HG03457 (cell line): ENCODE measurements at regions not wholly inside any gene's neighbourhood (a gene's known extent, or its start where the extent isn't known, plus 50 kb on each side); places are given as distances from the start of the nearest gene placed in this dataset.

Source experiments
- ATAC-seq: cut with Tn5 transposase; IDR thresholded peaks from one replicate; pipeline ENCODE4 v1.9.1; 2021; ENCODE audit warnings: moderate number of reproducible peaks; ENCODE audit not compliant: unreplicated experiment

DNA sequence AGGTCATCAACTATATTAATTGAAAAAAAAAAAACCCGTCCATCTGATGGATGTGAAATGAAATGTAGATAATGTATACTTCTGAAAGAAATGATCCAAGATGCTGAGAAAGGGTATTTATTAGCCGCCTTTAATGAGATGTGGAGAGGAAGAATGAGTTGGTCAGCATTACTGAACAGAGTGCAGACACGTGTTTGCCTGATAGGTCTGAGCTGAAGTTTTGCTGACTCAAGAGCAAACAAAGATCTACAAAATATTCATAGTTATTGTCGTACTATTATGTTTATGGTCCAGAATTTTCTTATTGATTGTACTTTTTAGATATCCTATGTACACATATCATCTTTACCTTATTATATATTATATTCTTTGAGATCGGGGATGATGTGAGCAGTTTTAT lies 235.3 kb downstream of the RDH14 start:
- ATAC-seq, result no peak

DNA sequence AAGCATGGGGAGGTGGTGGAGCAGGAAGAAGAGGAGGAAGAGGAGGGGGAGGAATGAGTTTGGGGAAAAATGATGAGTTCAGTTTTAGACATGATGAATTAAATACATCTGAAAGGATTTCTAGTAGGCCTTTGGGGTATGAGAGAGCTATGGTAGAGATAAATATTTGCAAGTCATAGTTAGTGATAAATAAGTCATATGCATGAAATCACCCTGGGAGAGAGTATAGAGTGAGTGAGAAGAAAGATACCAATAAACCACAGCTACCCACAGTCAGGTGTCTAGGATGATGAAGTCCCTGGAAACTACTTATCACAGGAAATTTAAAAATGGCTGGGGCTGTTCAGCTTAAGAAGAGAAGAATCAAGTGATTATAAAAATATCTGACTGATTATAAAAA lies 240.5 kb downstream of the RDH14 start:
- no peak for ATAC-seq

DNA sequence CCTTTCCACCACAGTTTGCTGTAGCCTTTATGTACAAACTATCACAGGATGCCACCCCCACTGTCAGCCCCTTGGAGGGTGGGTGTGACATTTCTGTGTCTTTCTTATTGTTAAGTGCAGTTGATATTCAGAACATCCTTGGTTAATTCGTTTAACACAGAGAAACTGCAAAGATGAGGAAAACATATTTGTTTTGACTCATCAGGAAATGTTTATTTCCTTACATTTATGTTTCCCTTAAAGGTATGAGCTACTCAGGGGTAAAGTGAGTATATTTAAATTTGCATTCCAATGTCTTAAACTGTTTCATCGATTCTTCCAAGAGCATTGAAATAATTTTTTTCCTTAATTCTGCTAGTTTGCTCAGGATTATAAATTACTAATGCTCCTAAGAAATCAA lies 243.4 kb downstream of the RDH14 start:
- ATAC-seq, result no peak

DNA sequence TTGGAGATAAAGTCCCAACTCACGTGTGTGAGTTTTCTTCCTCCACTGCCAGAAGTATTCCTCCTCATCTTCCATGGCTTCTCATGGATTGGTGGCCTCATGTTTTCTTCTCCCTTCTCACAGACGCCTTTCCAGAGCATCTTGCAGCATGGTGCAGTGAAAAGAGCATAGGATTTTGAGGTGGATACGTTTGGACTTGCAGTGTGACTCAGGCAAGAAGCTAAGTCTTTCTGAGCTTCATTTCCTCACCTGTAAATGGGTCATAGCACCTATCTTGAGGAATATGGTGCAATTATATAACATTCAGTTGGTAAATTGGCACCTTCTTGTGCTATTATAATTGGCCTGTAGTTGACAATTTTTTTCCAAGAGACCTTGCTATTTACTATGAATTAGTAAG lies 247.6 kb downstream of the RDH14 start:
- ATAC-seq, result no peak

DNA sequence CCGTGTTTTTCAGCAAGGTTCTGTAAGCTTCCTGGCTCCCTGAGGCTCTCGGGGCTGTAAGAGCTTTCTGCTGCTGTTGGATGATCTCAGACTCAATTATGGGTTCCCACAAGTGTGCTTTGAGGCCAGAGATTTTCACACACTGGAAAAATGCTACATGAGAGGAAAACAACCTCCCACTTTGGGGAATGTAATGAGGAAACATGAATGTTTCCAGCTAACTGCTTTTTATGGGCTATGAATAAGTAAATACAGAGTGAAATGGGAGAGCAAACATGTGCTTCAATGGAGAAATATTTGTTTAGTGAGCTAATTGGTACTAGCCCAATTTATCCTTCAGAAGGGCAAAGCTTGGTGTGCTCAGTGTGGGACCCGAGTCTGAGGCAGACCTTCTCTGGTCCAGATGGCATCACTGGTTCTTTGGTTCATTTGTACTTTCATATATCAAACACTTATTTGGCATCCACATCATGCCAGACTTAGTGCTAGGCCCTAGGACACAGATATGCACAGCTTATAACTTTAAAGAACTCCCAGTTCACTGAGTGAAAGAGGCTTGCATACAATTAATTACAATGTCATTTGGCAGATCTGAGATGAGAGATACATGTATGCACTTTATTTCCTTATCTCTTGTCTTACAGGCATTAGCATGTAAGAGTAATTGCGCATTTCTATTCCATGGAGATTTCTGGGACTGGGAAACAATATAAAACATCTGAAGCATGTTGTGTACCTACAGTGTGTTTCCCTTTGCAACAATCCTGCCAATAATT lies 248.8 kb downstream of the RDH14 start:
- no peak for ATAC-seq

DNA sequence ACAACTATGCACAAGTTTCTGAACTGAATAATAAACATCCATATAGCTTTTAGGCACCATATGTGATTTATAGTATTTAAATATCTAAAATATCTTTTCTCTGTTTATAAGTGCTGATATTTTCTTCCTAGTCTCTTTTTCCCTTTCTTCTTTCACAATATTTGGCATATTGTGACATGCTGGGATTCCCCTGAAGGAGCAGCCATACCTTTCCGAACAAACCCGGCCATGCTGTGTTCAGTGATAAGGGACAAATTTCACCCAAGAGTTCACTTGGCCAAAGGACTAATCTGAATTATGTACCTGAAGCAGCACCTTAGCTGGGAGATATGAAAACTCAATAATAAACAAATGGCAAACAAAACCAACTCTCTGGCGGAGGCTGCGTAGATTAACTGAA lies 250.8 kb downstream of the RDH14 start:
- no peak for ATAC-seq

DNA sequence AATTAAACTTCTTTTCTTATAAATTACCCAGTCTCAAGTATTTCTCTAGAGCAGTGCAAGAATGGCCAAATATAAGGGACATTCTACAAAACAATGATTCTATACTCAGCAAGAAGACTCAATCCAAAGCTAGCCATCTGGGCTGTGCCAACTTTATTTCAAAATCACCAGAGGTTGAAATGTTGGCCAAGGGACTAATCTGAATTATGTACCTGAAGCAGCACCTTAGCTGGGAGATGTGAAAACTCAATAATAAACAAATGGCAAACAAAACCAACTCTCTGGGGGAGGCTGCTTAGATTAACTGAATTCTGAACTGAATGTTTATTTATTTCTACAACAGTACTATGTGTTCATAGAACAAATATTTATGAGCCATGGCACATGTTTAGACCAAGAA lies 251.3 kb downstream of the RDH14 start:
- no peak for ATAC-seq

DNA sequence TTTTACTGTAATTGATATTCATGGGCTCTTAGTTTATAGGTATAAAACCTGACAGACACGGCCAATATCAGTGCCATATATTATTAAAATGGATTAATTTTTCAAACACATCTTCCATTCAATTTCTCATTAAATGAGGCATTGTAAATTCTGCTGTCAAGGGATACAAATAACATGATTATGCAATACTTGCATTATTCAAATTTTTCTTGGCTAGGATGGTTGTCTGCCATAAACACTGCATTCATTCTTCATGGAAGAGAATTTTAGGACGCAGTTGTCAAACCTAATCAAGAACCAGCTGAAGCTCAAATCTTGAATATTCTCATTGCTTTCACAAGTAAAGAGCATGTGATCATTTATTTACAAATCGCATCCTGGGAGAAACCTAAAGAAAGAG lies 255.6 kb downstream of the RDH14 start:
- no peak for ATAC-seq

DNA sequence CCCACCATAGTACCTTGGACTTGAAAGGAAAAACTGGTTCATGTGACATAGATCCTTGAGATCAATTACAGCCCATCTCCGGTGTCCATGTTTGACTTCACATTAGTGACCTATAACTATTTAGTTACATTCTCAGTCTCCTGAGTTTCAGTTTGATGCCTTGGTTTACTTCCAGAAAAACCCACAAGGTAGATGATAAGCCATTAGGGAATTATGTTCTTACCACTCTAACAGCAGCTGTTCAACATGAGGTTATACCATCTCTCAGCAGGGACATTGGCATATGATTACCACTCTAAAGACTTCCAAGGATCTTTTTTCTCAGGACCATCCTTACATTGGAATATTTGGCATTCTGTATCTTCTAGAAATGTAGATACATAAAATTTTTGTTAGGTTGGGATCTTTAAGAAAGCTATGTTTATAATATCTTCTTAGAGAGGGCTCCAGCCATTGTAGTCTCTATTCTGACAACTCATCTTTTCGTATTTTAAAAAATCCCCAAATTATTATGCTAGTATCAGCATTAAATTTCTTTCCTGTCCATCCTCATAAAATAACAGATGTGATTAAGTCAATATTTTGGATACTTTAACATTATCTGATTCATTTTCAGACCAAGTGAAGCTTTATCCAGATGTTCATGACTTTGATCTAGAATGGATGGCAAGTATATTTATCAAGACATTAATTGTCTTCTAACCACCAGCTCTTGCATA lies 258.9 kb downstream of the RDH14 start:
- no peak for ATAC-seq

DNA sequence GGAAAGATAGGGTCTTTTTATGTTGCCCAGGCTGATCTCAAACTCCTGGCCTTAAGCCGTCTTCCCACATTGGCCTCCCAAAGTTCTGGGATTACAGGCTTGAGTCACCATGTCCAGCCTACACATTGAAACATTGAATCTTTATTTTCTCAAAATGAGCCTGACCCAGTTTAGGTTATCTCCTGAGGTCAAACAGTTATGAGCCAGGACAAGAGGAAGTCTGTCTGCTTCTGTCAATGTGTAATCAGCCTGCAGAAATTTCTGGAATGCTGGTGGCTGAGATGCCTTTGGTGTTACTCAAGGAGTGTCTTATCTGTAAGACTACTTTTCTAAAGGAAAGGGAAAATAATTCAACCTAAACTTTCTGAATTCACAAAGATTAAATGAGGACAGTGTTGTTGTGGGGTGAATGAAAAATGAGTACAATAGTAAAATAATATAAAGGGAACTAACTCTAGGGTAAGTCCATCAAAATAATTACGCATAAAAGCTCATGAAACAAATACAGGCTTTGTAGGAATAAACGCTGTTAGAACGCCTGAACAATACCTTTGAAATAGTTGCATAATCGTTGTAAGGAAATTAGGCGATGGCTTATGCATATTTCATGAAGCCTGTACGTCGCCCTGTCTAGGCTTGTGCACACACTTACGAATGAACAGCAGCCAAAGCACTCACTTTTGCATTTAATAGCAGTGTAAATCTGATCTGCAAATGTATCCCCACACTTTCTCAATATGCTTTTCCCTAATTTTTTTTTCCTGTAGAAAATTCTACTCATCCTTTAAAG lies 260.8 kb downstream of the RDH14 start:
- ATAC-seq, result no peak

DNA sequence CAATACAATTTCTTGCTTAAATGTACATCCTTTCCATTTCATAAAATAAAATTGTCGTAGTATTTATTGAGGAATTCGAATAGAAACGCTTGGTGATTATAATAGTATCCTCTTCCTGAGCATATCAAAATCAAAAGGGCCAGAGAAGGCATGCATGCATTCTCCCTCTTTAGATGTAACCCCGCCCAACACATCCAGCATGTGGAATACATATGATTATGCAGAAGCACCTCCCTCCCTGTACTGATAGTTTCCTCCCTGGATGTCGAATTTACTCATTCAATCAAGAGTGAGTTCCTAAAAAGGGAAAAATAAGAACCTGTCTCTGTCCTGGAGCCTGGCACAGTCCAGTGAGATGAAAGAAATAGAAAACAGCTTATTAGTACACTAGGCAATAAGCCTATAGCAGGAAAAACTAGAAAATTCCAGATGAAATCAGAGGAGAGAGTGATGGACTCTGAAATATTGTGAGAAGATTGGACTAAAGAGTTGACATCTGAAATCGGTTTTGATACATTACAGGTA lies 262.9 kb downstream of the RDH14 start:
- ATAC-seq, result no peak

DNA sequence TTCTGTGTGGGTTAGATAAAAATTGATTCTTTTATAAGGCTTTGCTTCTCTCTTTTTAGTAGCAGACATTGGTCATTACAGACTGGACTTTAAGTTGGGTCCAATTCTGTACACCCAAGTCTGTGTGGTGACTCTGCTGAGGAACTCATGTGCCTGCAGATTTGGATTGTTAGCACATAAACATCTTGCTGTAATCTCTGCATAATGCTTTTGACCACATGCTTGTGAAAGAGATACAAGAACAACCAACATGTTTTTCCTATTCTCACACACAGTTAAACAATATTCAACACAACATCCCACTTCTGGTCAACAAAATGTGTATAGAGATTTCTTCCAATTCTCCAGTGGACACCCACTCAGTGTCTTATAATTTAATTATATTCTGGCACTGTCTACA lies 270.1 kb downstream of the RDH14 start:
- no peak for ATAC-seq

DNA sequence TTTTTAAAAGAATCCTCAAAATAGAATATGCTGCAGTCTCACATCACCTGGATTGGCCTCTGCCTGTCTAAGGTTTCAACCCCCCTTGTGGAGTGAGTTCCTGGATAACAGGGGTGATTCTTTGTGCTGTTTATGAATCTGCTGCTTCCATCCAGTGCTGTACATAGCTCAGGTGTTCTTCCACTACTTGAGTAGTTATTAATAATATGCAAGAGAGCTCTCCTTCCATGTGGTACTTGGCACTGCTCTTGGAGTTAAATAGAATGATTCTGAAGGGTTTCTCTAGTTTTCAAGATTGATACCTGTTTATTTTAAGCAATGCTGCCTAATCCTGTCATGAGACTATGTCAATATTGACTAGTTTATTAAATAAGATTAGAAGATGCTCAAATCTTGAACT lies 273.6 kb downstream of the RDH14 start:
- no peak for ATAC-seq

DNA sequence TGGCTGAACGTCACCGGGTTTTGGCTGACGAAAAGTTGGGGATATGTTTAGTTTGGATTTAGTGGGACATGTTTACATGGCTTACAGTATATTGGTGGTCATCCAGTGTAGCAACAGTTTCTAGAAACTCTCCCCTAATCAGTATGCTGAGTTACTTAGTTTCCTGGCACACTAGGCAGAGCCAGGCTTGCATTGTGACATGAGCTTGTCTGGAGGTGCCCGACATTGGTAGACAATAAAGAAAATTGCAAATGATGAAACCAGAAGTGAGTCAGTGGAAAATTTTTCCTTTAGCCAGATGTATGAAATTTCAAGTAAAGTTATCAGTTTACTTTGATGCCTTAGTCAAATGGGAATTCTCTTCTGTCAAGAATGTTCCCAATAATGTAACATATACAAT lies 276.1 kb downstream of the RDH14 start:
- ATAC-seq, result no peak

DNA sequence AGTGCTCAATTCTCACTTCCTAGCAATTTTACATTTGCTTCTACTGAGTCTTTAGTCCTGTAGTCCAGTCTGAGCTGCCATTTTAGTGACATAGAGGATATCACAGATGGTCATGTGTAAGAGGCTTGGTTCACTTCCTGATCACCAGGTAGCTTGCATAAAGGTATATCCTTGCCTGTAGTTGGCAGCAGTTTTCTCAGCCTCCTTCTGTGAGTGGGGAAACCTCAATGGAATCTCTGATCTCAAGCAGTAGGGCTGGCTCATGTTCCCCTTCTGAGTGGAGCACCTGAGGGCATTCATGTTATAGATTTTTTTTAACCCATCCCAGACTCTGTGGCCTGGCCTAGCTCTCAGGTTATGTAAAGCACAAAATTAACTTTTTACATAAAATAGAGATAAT lies 278.4 kb downstream of the RDH14 start:
- no peak for ATAC-seq

DNA sequence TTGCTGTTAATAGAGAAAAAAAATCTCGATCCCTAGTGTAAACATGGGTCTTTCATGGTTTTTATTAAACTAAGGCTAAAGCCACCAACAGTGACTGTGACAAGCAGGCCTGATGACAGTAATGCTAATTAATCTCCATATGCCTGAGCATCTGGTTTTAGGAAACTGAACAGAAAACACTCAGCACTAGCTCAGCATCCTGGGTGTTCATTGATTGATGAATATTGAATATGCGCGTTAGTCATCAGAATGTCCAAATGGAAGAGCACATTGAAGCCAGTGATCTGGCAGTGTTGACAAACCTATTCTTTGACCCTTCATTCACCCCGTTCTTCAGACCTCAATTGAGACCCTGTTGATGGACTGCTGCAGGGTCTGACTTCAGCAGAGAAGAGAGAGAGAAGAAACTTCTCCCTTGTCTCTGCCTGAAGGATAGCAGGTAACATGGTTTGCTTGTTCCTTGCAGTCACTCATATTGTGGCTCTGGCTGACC lies 283.8 kb downstream of the RDH14 start:
- ATAC-seq, result no peak

DNA sequence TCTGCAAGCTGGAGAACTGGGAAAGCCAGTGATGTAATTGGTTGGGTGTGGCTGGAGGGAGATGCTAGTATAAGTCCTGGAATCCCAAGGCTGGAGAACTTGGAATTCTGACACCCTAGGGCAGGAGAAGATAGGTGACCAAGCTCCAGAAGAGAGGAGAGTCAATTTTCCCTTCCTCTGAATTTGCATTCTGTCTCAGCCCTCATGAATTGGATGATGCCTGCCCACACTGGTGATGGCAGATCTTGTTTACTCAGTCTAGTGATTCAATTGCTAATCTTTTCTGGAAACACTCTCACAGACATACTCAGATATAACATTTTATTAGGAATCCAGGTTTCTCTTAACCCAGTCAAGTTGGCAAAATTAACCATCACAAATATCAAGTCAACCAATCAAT lies 287.2 kb downstream of the RDH14 start:
- no peak for ATAC-seq

DNA sequence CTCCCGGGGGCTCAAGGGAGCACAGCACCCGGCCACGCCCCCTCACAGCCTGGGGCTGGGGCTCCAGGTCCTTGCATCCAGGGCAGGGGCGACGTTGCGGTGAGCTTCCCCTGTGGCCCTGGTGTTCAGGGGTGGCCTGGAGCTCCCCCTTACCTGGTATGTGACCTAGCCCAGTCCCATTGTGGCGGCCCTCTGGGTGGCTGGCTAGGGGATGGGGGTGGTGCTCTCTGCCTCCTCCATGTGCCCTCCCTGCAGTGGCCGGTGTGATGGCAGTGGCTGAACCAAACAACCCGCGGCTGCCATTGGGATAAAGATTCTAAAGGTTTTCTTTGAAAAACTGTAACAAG lies 288.3 kb downstream of the RDH14 start:
- ATAC-seq, result no peak

DNA sequence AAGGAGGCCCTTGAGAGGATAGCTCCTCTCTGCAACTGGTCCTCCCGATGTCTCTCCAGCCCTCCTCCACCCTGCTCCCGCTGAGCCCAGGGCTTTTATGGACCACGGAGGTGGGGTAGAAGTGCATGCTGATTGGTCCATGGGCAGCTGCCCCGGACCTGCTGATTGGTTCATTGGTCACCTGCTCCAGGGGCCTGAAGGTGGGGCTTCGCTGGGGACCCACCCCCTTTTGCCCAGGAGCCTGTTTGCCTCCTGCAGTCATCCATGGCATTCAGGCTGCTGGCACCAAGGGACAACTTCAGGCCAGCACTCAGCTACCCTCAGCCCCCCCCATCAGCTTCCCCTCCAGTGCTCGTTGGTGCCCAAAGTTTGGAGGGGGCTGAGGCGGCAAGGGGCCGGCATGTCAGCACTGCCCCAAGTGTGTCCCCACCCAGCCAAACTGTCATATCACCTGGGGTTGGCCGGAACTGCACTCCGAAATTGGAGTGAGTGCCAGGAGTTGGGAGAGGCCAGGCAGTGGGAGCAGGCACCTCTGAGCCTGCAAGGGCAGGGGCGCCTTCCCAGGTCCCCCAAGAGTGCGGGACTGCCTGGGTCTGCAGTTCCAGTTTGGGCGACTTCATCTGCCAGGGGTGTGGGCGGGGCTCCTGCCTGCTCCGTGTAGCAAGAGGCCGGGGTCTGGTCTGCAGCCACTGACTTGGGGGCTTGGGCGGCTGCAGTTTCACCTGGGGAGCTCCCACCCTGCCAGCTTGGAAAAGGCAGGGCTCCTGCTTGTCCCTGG lies 288.9 kb downstream of the RDH14 start:
- ATAC-seq, result no peak

DNA sequence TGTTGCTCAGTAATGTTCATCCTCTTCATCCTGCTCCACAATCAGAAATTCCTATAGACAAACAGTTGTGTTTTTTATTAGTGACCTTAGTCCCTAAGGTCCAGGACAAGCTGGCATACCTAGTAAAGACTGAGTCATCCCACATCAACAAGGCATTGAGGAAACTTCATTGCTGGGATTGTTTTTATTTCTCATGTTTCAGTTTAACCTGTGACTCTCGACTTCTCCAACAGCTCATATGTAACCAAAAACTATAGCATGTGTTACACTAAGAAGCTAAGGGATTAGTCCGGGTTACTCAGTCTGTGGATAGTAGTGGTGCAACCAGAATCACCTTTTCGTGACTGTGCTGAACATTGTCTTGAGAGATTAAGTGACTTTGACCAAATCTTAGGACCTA lies 292.1 kb downstream of the RDH14 start:
- ATAC-seq, result no peak

DNA sequence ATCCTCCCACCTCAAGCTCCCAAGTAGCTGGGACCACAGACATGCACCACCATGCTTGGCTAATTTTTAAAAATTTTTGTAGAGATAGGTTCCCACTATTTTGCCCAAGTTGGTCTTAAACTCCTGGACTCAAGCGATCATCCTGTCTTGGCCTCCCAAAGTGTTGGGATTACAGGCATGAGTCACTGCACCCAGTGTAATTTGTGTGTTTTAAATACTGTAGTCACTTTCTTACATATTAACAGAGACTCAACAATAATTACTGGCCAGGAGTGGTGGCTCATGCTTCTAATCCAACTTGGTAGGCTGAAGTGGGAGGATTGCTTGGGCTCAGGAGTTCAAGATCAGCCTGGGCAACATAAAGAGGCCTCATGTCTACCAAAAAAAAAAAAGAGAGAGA lies 293.0 kb downstream of the RDH14 start:
- no peak for ATAC-seq
